NCI-H1105 treated with DMSO at 0.1 percent for 48 hours (cell line): ENCODE measurements at regions not wholly inside any gene's neighbourhood (a gene's known extent, or its start where the extent isn't known, plus 50 kb on each side); places are given as distances from the start of the nearest gene placed in this dataset.
"Not testable (repeated sequence)": the region's sequence is repeated elsewhere in the genome, so short reads cannot be mapped to it uniquely, and the experiment has no call there.

Source experiments
- DNase-seq: peaks from one replicate; lab custom pipeline; 2025; lab: John Stamatoyannopoulos, UW

DNA sequence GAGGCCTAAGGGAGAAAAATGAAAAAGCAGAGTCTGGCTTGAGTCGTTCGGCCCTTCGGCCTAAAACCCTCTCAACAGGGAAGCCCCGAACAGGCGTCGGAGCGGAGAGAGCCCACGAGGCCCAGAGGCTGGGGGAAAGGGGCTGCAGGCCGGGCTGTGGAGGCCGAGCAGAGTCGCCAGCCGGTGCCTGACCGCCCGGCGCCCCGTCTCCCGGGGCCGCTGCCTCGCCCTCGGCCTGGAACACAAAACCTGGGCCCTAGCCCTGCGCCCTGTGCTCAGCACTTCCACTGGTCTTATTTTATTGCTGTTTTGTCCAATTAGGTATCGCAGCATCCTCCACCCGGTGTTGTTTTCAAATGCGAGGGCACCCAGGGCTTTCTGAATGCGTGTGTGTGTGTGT lies 110.1 kb upstream of the FOXD4L5 start:
- DNase-seq, result not testable (repeated sequence)

DNA sequence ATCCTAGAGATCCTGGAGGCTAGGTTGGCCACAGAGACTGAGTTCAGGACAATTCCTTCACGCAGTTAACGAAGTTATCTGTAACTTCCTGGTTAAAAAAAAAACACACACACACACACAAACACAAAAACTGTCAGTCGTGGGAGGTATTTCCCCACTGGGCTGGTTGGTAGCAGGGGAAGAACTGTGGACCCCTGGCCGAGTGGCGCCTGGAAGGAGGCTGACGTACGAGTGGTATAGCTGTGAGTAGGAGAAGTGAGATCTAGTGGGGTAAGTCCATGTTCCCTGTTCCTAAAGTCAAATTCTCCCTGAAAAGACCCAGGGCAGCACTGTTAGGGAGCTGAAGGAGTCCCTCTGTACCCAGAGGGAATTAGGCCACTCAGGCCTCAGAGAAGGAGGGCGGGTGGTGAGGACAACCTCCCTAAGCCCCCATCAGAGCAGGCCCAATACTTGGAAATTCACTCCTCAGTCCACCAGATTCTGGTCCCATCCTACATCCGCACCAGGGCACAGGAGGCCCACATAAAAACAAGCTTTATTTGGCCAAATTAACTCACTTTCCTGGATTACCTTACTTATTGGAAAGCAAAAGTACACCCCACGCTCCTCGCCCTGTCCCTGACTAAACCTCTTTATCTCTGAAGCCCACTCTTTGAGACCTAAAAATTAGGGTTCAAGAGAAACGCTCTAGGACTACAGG lies 108.3 kb upstream of the FOXD4L5 start:
- DNase-seq, result not testable (repeated sequence)

DNA sequence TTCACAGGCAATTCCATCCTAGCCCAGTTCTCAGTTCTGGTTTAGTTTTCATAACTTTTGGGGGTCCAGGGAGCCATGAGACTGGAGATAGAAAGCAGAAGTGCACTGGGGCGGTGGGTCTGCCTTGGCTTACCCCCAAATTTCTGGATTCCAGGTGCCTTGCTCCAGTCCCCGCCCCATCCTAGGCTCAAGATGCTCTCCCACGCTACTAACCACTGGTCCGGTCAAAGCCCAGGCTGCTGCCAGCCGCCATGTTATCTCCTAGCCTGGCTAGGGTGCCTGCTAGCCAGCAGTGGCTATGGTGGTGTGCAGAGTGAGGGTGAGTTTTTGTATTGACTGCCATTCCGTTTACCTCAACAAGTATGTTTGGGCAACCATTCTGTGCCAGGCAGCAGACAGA lies 107.6 kb upstream of the FOXD4L5 start:
- DNase-seq, result not testable (repeated sequence)

DNA sequence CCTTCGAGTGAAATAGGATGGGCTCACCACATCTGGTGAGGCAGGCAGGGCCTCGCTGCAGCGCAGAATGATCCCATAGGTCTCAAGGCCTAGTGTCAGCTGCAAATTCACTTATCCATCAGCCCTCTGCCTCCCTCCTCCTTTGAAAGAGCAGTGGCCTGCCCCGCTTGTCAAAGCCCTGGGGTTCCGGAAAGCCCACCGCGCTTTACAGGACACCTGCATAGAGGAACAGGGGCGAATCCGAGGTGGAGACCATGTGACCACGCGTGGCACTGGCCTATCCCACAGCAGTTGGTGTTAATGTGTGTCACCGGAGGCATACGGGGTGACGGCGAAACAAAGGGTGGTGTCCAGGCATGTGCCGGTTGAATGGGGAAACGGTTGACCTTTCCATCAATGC lies 104.7 kb upstream of the FOXD4L5 start:
- not testable (repeated sequence) for DNase-seq

DNA sequence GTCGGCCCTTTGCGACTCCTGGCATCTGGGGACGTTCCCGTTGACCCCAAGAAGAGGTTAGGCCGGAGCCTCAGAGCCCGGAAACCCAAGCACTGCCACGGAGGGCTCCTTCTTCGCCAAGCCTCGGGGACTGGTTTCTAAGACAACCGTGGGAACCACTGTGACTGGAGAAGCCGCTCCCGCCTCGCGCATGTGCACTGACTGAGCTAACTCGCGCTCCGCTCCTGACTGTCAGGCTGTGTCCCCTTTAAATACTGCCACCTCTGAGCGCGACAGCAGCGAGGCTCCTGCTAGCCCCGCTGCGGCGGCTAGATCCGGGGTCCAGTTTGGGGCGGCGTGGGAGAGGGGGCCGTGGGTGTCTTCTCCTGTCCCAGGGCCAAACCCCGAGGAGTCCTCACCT lies 104.2 kb upstream of the FOXD4L5 start:
- DNase-seq, result not testable (repeated sequence)

DNA sequence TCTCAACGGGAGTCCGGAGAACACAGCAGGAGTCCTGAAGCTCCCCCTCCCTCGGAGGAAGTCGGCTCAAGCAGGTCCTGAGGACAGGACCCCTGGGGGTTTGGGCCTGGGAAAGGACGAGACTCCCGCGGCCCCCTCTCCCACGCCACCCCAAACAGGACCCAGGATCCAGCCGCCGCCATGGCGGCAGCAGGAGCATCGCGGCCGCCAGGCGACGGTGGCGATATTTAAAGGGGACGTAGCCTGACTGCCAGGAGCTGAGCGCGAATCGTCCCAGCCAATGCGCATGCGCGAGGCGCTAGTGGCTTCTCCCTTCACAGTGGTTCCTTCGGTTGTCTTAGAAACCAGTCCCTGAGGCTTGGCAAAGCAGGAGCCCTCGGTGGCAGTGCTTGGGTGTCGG lies 101.7 kb upstream of the FOXD4L5 start:
- DNase-seq, result not testable (repeated sequence)

DNA sequence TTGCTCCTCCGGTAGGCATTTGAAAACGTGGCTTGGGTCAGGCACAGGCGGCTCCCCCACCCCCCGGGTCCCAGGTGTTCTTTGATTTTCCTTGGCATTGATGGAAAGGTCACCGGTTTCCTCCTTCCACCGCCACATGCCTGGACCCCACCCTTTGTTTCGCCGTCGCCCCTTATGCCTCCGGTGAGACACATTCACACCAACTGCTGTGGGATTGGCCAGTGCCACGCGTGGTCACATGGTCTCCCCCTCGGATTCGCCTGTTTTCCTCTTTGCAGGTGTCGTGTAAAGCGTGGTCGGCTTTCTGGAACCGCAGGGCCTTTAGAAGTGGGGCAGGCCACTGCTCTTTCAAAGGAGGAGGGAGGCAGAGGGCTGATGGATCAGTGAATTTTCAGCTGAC lies 101.2 kb upstream of the FOXD4L5 start:
- DNase-seq, result not testable (repeated sequence)

DNA sequence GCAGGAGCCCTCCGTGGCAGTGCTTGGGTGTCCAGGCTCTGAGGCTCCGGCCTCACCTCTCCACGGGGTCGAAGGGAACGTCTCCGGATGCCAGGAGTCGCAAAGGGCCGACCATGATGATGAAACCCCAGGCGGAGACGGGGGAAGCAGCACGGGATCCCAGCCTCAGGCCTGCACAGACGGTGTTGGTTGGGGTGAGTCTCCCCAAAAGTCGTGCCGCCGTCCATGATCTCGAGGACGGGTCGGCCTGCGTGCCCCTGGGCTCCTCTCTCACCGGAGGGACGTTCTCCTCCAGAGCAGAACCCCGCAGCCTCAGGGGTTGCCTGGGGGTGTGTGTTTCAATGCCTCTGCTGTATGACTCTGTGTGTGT lies 100.6 kb upstream of the FOXD4L5 start:
- not testable (repeated sequence) for DNase-seq

DNA sequence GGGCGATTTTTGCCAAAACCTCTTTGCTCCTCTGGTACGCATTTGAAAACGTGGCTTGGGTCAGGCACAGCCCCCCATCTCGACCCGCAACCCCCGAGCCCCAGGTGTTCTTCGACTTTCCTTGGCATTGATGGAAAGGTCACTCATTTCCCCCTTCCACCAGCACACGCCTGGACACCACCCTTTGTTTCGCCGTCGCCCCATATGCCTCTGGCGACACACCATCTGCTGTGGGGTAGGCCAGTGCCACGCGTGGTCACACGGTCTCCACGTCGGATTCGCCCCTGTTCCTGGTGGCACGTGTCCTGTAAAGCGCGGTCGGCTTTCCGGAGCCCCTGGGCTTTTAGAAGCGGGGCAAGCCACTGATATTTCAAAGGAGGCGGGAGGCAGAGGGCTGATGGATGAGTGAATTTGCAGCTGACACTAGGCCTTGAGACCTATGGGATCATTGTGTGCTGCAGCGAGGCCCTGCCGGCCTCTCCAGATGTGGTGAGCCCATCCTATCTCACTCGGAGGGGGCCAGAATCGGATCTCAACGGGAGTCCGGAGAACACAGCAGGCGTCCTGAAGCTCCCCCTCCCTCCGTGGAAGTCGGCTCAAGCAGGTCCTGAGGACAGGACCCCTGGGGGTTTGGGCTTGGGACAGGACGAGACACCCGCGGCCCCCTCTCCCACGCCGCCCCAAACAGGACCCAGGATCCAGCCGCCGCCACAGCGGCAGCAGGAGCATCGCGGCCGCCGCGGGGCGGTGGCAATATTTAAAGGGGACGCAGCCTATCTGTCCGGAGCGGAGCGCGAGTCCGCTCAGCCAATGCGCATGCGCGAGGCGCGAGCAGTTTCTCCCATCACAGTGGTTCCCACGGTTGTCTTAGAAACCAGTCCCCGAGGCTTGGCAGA lies 100.0 kb upstream of the FOXD4L5 start:
- DNase-seq, result not testable (repeated sequence)

DNA sequence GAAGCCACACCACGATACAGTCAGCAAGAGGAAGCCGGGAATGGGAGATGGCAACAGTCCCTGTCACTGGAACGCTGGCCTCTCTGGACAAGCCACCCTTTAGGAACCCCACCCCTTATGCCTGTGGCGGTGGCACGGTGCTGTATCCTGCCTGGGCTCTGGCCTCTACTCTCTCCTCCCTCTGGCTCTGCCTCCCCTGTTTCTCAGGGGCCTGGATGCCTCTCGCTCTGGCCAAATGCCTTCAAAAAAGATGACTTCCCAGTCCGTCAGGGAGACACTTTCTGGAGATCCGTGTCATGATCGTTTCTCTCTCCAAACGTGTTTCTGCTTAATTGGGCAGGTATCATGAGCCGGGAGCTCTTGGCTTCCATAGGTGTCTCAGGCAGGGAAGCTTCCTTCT lies 99.1 kb upstream of the FOXD4L5 start:
- not testable (repeated sequence) for DNase-seq

DNA sequence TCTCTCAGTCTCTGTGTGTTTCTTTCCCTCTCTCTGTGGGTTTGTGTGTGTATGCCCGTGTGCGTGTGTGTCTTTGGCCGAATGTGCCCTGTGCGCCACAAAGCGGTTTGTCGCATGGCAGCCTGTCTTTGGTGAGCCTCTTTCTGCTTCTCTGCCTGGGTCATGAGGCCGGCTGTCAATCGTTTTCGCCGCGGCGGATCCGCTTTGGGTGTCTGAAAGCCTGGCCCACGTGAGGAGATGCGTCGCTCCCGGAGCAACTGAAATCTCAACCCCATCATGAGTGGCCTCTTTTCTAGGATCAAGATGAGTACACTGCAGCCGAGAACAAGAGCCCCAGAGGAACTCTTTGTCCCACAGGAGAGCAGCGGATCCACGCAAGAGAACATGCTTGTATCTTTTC lies 98.6 kb upstream of the FOXD4L5 start:
- DNase-seq, result not testable (repeated sequence)

DNA sequence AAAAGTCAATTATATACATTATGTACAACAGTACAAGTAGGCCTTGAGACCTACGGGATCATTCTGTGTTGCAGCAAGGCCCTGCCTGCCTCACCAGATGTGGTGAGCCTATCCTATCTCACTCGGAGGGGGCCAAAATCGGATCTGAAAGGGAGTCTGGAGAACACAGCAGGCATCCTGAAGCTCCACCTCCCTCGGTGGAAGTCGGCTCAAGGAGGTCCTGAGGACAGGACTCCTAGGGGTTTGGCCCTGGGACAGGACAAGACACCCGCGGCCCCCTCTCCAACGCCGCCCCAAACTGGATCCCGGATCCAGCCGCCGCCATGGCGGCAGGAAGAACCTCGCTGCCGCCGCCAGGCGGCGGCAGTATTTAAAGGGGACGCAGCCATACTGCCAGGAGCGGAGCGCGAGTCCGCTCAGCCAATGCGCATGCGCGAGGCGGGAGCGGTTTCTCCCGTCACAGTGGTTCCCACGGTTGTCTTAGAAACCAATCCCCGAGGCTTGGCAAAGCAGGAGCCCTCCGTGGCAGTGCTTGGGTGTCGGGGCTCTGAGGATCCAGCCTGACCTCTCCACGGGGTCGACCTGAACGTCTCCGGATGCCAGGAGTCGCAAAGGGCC lies 97.8 kb upstream of the FOXD4L5 start:
- not testable (repeated sequence) for DNase-seq
